GM12864 (cell line): ENCODE measurements at regions not wholly inside any gene's neighbourhood (a gene's known extent, or its start where the extent isn't known, plus 50 kb on each side); places are given as distances from the start of the nearest gene placed in this dataset.

Source experiments
- DNase-seq: peaks from one replicate; pipeline ENCODE4 v3.0.0-alpha.2; 2011; ENCODE audit warnings: low read depth
- H3K4me3 ChIP-seq: 2 replicates; pipeline ENCODE4 v1.5.1; 2011; ENCODE audit warnings: mild to moderate bottlenecking, low read depth, low read length, control low read depth
- CTCF ChIP-seq: IDR thresholded peaks from 2 replicates; pipeline ENCODE4 v1.5.1; 2011; ENCODE audit warnings: low read depth, mild to moderate bottlenecking, moderate library complexity, low read length, control low read depth, inconsistent platforms; ENCODE audit errors: missing control alignments

GRCh38 chr3:72587282-72587681 lies 261.0 kb downstream of the SHQ1 start:
- H3K4me3 ChIP-seq, result no peak overlapping the region
- no peak for DNase-seq
- TF ChIP-seq CTCF, result peak; percentile 31

GRCh38 chr3:72586694-72587093 lies 261.6 kb downstream of the SHQ1 start:
- no peak for DNase-seq
- no peak for TF ChIP-seq CTCF
- H3K4me3 ChIP-seq, result no peak overlapping the region

GRCh38 chr3:72585966-72586365 lies 262.3 kb downstream of the SHQ1 start:
- no peak for DNase-seq
- no peak for TF ChIP-seq CTCF
- no peak overlapping the region for H3K4me3 ChIP-seq

- no peak for DNase-seq
- TF ChIP-seq CTCF, result no peak
- H3K4me3 ChIP-seq, result no peak overlapping the region
These were observed 264.0 kb downstream of the SHQ1 start for GRCh38 chr3:72584262-72584661.

- no peak for TF ChIP-seq CTCF
- DNase-seq, result no peak
- H3K4me3 ChIP-seq, result no peak overlapping the region
These were observed 265.3 kb downstream of the SHQ1 start for GRCh38 chr3:72582963-72583362.

- TF ChIP-seq CTCF, result no peak
- DNase-seq, result peak; percentile 77
- H3K4me3 ChIP-seq, result no peak overlapping the region
These were observed 265.9 kb downstream of the SHQ1 start for GRCh38 chr3:72582211-72582878.

- no peak for DNase-seq
- no peak for TF ChIP-seq CTCF
These were observed 267.3 kb downstream of the SHQ1 start for GRCh38 chr3:72580900-72581299.

More at GRCh38 chr3:72580900-72581299, 267.3 kb downstream of the SHQ1 start:
- no peak overlapping the region for H3K4me3 ChIP-seq
